ENCODE measurements at regions not wholly inside any gene's neighbourhood (a gene's known extent, or its start where the extent isn't known, plus 50 kb on each side); places are given as distances from the start of the nearest gene placed in this dataset.
"Not testable (repeated sequence)": the region's sequence is repeated elsewhere in the genome, so short reads cannot be mapped to it uniquely, and the experiment has no call there.

DNA sequence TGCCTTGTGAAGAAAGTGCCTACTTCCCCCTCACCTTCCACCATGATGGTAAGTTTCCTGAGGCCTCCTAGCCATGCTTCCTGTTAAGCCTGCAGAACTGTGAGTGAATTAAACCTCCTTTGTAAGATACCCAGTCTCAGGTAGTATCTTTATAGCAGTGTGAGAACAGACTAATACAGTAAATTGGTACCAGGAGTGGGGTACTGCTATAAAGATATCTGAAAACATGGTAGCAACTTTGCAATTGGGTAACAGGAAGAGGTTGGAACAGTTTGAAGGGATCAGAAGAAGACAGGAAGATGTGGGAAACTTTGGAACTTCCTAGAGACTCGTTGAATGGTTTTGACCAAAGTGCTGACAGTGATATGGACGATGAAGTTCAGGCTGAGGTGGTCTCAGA lies 550.3 kb upstream of the ADAMTS5 start:
- TF ChIP-seq, protein P1, sequence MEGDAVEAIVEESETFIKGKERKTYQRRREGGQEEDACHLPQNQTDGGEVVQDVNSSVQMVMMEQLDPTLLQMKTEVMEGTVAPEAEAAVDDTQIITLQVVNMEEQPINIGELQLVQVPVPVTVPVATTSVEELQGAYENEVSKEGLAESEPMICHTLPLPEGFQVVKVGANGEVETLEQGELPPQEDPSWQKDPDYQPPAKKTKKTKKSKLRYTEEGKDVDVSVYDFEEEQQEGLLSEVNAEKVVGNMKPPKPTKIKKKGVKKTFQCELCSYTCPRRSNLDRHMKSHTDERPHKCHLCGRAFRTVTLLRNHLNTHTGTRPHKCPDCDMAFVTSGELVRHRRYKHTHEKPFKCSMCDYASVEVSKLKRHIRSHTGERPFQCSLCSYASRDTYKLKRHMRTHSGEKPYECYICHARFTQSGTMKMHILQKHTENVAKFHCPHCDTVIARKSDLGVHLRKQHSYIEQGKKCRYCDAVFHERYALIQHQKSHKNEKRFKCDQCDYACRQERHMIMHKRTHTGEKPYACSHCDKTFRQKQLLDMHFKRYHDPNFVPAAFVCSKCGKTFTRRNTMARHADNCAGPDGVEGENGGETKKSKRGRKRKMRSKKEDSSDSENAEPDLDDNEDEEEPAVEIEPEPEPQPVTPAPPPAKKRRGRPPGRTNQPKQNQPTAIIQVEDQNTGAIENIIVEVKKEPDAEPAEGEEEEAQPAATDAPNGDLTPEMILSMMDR (IDR thresholded peaks at IDR 0.05), result not testable (repeated sequence)
- TF ChIP-seq POLR2A (IDR thresholded peaks at IDR 0.05), result not testable (repeated sequence)

Measured in uterus (tissue), 2 donors.